Body of pancreas (tissue), 4 donors: ENCODE measurements at regions not wholly inside any gene's neighbourhood (a gene's known extent, or its start where the extent isn't known, plus 50 kb on each side); places are given as distances from the start of the nearest gene placed in this dataset.

ENCODE experiments used
- ATAC-seq: fragments of 150-250 bp; one replicate; pipeline ENCODE4 v1.9.1; 2016
- DNase-seq, 4 donors: peaks; one replicate each; pipeline ENCODE4 v3.0.0-alpha.2; 2019
- H3K27ac ChIP-seq, 4 donors: fragments of 200-600 bp; sonication (generic); 1 replicate in 3 of 4; 2 replicates in 1 of 4; pipeline versions ENCODE4 v1.5.1 to v1.6.1; 2016 to 2019; ENCODE audit warnings: mild to moderate bottlenecking in 1 of 4, mixed read lengths in 1 of 4, moderate library complexity in 1 of 4
- H3K27me3 ChIP-seq, 2 donors: fragments of 200-600 bp; sonication (generic); one replicate each; pipeline ENCODE4 v1.6.0; 2016; ENCODE audit warnings: mild to moderate bottlenecking in 1 of 2
- H3K36me3 ChIP-seq, 2 donors: fragments of 200-600 bp; sonication (generic); replicated peaks in 1 of 2; 2 replicates each; pipeline ENCODE4 v1.5.1; 2016; ENCODE audit warnings: low read depth in 2 of 2; ENCODE audit not compliant: insufficient read depth in 1 of 2
- H3K4me1 ChIP-seq: fragments of 200-600 bp; sonication (generic); one replicate; pipeline ENCODE4 v1.6.0; 2016
- H3K4me3 ChIP-seq, 2 donors: fragments of 200-600 bp; sonication (generic); 1 replicate in 1 of 2; 2 replicates in 1 of 2; pipeline ENCODE4 v1.5.1; 2016 to 2019
- H3K9me3 ChIP-seq, 3 donors: fragments of 200-600 bp; sonication (generic); 1 replicate in 2 of 3; 2 replicates in 1 of 3; pipeline ENCODE4 v1.5.1; 2016
- CTCF ChIP-seq, 7 experiments: fragments of 450-650 bp in 4 of 7; fragments of 200-600 bp in 3 of 7; sonication (generic) in 3 of 7; IDR thresholded peaks; one replicate each; pipeline ENCODE4 v1.5.1; 2016 to 2019; ENCODE audit warnings: antibody characterized with exemption in 7 of 7
- POLR2A ChIP-seq, 3 donors: fragments of 450-650 bp; IDR thresholded peaks; one replicate each; pipeline ENCODE4 v1.6.1; 2016; ENCODE audit warnings: antibody characterized with exemption in 3 of 3, mild to moderate bottlenecking in 2 of 3
- WGBS, 2 donors: methylation state at CpG; one replicate each; pipeline ENCODE4 v1.1.5; 2017; 5-methylcytosine and 5-hydroxymethylcytosine counted together
- intact Hi-C: fragments of 100-400 bp; cut with DNase I; formaldehyde crosslinking; loops from one replicate; pipeline ENCODE4 v1.15.1; 2023

GRCh38 chr4:177070533-177071058 is 239.1 kb upstream of the NEIL3 start:
- no peak overlapping the region for H3K4me3 ChIP-seq
- H3K36me3 ChIP-seq: no peaks in the 10 kb centered on the region
- intact Hi-C loops: no loop called here
- H3K27me3 ChIP-seq: no peaks in the 10 kb centered on the region
- no peak for ATAC-seq
- H3K27ac ChIP-seq: no peak overlapping the region
- WGBS, 2 donors: 52 to 66% methylated on average over 2 of the region's 2 CpGs
- no peak for TF ChIP-seq POLR2A (IDR thresholded peaks at IDR 0.05)
- no peak for TF ChIP-seq CTCF (IDR thresholded peaks at IDR 0.05)
- H3K4me1 ChIP-seq: no peaks in the 10 kb centered on the region
- DNase-seq: no peak
- H3K9me3 ChIP-seq: no peaks in the 10 kb centered on the region

GRCh38 chr4:177077095-177077971 is 232.3 kb upstream of the NEIL3 start:
- H3K27me3 ChIP-seq: no peaks in the 10 kb centered on the region
- WGBS, 2 donors: 44 to 50% methylated on average over 4 of the region's 4 CpGs
- ATAC-seq: no peak
- no peak for DNase-seq
- H3K4me3 ChIP-seq: no peak overlapping the region
- no peaks in the 10 kb centered on the region for H3K9me3 ChIP-seq
- no peak for TF ChIP-seq POLR2A (IDR thresholded peaks at IDR 0.05)
- no peak for TF ChIP-seq CTCF (IDR thresholded peaks at IDR 0.05)
- no peaks in the 10 kb centered on the region for H3K36me3 ChIP-seq
- no peaks in the 10 kb centered on the region for H3K4me1 ChIP-seq
- intact Hi-C loops: no loop called here
- H3K27ac ChIP-seq: no peak overlapping the region

GRCh38 chr4:177079327-177079726 is 230.3 kb upstream of the NEIL3 start:
- H3K27ac ChIP-seq: no peak overlapping the region
- intact Hi-C loops: no loop called here
- H3K27me3 ChIP-seq: no peaks in the 10 kb centered on the region
- no peak for TF ChIP-seq POLR2A (IDR thresholded peaks at IDR 0.05)
- no peak for TF ChIP-seq CTCF (IDR thresholded peaks at IDR 0.05)
- no peaks in the 10 kb centered on the region for H3K9me3 ChIP-seq
- no peaks in the 10 kb centered on the region for H3K4me1 ChIP-seq
- H3K4me3 ChIP-seq: no peak overlapping the region
- ATAC-seq: no peak
- no peak for DNase-seq
- H3K36me3 ChIP-seq: no peaks in the 10 kb centered on the region
- 28 to 32% methylated on average over 3 of the region's 3 CpGs for WGBS, 2 donors

- Histone ChIP-seq H3K36me3 (no peaks in the 10 kb centered on the region), H3K9me3 (no peaks in the 10 kb centered on the region), H3K4me1 (no peaks in the 10 kb centered on the region), H3K4me3 (no peak overlapping the region), H3K27me3 (no peaks in the 10 kb centered on the region), H3K27ac (no peak overlapping the region)
- DNase-seq: no peak
- 58% methylated on average over 5 of the region's 5 CpGs for WGBS, 2 donors
- no peak for TF ChIP-seq CTCF (IDR thresholded peaks at IDR 0.05)
- no peak for TF ChIP-seq POLR2A (IDR thresholded peaks at IDR 0.05)
- intact Hi-C loops: no loop called here
- no peak for ATAC-seq
Measured at GRCh38 chr4:177080388-177080787, 229.3 kb upstream of the NEIL3 start.

GRCh38 chr4:177087060-177087459 is 222.6 kb upstream of the NEIL3 start:
- Histone ChIP-seq H3K9me3 (no peaks in the 10 kb centered on the region), H3K27ac (no peak overlapping the region), H3K36me3 (no peaks in the 10 kb centered on the region), H3K27me3 (no peaks in the 10 kb centered on the region), H3K4me3 (no peak overlapping the region), H3K4me1 (no peaks in the 10 kb centered on the region)
- no peak for ATAC-seq
- no peak for DNase-seq
- intact Hi-C loops: no loop called here
- TF ChIP-seq POLR2A (IDR thresholded peaks at IDR 0.05): no peak
- TF ChIP-seq CTCF (IDR thresholded peaks at IDR 0.05): no peak
- 55 to 71% methylated on average over 4 of the region's 4 CpGs for WGBS, 2 donors
